ENCODE measurements at regions not wholly inside any gene's neighbourhood (a gene's known extent, or its start where the extent isn't known, plus 50 kb on each side); places are given as distances from the start of the nearest gene placed in this dataset.

- no peak for TF ChIP-seq CTCF (conservative IDR thresholded peaks at IDR 0.05 in 1 of 2, IDR thresholded peaks at IDR 0.05 in 1 of 2; ENCODE audit: low read depth in 1 of 2, low read length in 2 of 2)
- no peak for TF ChIP-seq EZH2 (IDR thresholded peaks at IDR 0.05; ENCODE audit: low read length, missing control alignments)
Observed at GRCh38 chr14:34120185-34120977, 169.5 kb upstream of the EGLN3 start.
